ENCODE measurements at regions not wholly inside any gene's neighbourhood (a gene's known extent, or its start where the extent isn't known, plus 50 kb on each side); places are given as distances from the start of the nearest gene placed in this dataset.

DNA sequence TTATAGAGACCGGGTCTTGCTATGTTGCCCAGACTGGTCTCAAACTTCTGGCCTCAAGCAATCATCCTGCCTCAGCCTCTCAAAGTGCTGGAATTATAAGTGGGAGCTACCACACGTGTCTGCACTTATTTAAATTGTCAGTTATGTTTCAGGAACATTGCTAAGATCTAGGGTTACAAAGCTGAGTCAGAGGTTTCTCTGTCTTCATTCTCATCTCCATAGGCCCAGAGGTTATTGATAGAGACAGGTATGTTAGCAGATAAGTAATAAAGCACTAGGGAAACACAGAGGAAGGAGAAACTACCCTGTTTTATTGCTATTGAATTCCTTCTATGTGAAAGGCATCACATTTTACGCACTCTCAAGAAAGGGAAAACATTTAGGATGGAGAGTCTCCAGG is 214.1 kb downstream of the REEP3 start:
- no peak for DNase-seq (ENCODE audit: low read depth in 4 of 4, low spot score in 1 of 4)

DNA sequence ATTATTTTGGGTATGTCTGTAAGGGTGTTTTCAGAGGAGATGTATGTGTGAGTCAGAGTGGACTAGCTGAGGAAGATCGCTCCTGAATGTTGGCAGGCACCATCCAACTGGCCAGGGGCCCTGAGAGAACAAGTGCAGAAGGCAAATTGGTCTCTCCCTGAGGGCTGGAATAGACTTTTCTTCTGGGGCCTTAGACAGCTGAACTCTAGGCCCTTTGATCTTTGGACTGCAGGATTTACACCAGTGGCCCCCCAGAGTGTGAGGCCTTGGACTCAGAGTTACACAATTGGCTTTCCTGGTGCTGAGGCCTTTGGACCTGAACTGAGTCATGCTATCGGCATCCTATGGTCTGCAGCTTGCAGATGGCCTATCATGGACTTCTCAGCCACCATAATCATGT is 217.2 kb downstream of the REEP3 start:
- DNase-seq (ENCODE audit: low read depth in 4 of 4, low spot score in 1 of 4) = no peak

DNA sequence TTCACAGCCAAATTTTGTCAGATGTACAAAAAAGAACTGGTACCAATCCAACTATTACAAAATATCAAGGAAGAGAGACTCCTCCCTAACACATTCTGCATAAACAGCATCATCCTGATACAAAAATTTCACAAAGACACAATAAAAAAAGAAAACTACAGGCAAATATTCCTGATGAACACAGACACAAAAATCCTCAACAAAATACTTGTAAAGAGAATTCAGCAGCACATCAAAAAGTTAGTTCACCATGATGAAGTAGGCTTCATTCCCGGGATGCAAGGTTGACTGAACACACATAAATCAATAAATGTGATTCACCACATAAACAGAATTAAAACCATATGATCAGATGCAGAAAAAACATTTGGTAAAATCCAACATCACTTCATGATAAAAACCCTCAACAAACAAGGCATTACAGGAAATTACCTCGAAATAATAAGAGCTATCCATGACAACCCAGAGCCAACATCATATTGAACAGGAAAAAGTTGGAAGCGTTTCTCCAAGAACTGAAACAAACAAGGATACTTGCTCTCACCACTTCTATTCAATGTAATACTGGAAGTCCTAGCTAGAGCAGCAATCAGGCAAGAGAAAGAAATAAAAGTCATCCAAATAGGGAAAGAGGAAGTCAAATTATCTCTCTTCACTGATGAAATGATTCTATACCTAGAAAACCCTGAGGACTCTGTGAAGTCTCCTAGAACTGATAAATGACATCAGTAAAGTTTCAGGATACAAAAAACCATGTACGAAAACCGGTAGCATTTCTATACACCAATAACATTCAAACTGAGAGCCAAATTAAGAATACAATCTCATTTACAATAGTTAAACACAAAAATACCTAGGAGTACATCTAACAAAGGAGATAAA is 223.1 kb downstream of the REEP3 start:
- DNase-seq (ENCODE audit: low read depth in 4 of 4, low spot score in 1 of 4) = no peak

DNA sequence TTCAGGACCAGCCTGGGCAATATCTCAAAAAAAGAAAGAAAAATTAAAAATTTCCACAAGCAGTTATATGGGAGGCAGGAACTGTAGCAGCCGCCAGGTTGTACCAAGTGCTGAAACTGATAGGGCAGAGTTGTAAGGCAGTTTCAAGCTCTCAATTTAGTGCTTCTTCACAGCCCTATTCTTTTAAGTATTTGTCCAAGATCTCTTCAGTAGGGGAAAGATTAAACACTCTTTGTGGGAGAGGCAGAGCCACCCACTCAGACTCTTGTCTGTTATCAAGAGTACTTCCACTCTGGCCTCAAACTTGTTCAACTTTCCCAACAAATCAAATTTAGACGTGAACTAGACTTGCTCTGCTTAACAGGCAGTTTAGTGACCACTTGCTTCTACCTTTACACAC is 228.7 kb downstream of the REEP3 start:
- no peak for DNase-seq (ENCODE audit: low read depth in 4 of 4, low spot score in 1 of 4)

DNA sequence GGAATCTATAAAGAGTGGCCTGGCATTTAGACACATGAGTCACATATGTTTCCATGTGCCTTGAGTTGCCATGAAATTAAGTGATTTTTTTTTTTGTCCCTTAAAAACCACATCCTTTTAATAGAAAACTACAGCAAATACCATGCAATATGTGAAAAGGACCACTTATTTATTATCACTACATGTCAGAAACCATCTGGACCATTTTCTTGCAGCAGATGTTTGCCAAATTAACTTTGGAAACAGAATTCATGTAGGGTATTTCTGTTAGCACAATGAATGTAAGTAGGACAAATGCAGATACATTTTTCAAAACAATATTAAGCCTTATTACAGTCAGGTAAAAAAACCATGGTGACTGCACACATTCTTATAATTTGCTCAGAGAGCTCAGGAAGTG is 230.6 kb downstream of the REEP3 start:
- no peak for DNase-seq (ENCODE audit: low read depth in 4 of 4, low spot score in 1 of 4)

DNA sequence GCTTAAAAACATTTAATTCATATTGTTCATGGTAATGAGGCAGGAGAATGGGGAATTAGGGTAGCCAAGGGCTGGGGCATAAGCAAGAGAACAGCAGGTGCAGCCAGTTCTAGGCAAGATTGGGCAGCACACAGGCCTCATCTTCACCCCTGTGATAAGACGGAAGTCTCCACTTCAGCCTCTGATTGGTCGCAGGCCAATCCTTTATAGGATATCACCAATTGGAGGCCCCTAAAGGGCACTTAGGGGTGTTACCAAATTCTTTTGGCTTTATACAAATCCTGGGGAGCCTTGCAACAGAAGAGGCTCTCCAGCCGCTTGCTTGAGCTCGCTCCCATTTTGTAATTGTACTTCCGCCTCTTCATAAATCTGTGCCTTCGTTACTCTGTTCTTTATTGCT is 231.1 kb downstream of the REEP3 start:
- no peak for DNase-seq (ENCODE audit: low read depth in 4 of 4, low spot score in 1 of 4)

DNA sequence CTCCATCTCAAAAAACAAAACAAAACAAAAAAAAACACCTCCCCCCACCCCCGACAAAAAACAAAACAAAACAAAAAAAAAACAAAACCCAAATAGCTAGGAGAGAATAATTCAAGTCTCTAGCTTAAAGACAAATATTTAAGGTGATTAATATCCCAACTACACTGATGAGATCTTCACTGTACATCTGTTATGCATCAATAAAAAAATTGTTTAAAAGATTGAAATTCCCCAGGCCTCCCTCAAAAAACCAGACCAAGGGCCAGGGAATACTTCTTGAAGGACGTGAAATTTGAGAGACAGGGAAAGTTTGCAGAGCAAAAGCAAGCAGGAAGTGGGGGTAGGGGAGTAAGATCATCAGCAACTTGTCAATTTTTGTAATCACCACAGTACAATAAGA is 232.6 kb downstream of the REEP3 start:
- DNase-seq (ENCODE audit: low read depth in 4 of 4, low spot score in 1 of 4) = no peak

DNA sequence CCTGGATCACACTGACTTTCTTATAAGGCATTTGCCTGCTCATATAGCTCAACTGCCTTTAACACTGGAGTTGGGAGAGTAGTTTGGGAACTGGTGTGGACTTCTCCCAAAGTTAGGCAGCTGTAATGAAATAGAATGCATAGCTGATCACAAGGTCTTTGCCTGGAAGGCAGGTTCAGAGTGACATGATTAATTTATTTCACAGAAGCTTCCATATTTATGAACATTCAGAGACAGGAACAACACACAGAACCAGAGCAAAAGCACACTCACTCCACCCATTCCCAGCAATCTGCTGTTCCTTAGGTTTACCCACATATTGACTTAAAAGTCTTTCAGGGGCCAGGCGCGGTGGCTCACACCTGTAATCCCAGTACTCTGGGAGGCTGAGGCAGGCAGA is 234.2 kb downstream of the REEP3 start:
- no peak for DNase-seq (ENCODE audit: low read depth in 4 of 4, low spot score in 1 of 4)

DNA sequence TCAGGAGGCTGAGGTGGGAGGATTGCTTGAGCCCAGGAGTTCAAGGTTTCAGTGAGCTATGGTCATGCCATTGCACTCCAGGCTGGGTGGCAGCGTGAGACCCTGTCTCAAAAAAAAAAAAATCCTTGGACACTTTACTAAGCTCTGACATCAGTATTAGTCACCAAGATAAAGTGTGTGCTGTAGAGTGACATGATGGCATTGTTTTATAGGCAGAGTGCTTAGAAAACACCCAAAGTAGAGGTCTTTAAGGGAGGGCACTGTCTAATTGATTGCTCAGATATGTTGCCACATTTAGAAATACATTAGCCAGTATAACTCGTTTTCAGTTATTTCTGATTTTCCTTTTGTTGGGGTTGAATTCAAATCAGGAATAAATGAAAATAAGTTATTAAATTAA is 235.9 kb downstream of the REEP3 start:
- DNase-seq (ENCODE audit: low read depth in 4 of 4, low spot score in 1 of 4) = no peak

DNA sequence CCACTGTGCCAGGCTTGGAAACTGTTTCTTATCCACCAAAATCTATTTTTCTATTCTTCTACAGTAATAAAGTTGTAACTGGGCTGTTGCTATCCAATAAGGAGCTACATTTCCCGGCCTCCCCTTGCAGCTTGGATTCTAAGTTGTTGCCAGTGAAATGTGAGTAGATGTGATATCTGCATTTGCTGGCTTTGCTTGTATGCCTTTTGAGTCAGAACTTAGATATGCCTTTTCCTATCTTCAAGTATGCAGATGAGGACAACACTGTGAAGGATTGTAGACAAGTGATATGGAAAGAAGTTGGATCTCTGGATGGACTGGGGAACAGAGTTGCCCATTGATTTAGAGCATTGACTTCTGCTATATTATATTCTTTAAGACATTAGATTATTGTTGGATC is 236.9 kb downstream of the REEP3 start:
- DNase-seq (ENCODE audit: low read depth in 4 of 4, low spot score in 1 of 4) = no peak

DNA sequence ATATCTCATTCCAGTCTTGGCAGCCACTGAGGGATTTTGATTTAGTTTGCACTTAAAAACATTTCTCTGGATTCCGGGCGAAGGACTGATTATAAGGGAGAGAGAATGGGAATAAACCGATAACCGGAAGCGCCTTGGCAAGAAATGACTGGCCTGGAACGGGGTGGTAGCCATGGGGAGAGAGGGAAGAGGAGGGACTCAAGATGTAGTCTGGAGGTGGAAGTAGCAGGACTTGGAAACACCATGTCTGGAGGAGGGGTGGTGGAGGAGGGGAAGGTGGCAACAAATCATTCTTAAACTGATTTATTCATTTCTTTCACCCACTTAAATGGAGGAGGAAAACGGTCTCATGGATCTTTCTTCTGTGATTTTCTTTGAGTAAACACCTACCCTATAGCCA is 238.1 kb downstream of the REEP3 start:
- no peak for DNase-seq (ENCODE audit: low read depth in 4 of 4, low spot score in 1 of 4)

DNA sequence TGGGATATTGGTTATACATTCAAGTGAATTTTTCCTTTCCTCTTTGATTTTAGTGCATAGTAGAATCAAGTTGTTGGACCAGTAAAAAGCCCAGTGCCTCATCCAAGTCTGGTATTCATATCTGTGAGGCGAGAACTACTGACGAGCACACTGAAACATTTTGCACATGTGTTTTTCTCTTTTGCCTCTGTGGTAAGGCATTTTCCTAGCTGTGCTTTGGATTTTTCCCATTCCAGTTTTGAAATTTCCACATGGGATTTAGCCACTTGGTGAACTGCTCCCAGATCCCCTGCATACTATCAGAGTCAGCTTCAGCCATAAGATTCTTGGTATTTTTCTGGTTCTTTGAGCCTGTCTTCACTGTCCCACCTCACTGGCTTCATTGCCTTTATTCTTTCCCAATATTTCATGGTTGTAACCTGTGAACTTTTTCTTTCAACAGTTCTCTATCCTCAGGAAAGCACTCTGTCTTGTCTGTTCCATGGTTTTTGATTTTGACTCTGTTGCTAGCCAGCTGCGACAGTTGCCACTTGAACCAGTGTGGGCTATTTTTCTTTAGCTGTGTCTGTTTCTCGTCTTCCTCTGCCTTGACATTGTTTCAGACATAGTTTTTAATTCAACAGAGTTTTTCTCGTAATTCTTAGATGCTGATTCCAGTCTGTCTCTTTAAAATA is 239.0 kb downstream of the REEP3 start:
- DNase-seq (ENCODE audit: low read depth in 4 of 4, low spot score in 1 of 4) = no peak

DNA sequence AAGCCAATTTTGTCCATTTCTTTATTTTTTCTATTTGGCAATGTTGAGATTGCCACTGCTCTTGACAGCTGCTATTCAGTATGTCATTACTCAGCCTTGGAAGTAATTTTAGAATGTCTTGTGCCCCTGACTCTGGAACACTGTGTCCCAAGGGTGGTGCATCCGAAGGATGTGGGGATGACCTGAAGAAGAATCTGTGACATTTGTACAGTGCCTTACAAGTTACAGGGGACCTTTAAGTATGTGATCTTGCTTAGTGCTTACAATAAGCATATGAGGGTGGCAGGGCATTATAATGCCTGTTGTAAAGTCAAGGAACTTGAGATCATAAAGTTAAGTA is 239.5 kb downstream of the REEP3 start:
- DNase-seq (ENCODE audit: low read depth in 4 of 4, low spot score in 1 of 4) = no peak

DNA sequence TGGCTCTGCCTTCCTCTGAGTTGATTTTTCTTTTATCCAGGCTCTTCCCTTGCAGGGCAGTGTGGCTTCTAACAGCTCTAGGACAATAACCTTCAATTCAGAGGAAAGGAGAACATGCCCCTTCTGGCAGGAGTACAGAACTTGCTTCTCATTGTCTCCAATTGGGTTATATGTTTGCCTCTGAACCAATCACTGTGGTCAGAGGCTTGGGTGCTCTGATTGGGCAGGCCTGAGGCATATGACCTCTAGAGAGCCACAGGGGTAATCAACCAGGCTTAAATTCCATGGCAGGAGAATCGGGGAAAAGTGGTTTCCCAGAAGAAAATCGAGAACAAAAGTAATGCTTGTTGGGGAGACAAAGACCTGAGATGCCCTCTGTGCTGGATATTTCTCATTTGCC is 240.0 kb downstream of the REEP3 start:
- DNase-seq (ENCODE audit: low read depth in 4 of 4, low spot score in 1 of 4) = no peak

DNA sequence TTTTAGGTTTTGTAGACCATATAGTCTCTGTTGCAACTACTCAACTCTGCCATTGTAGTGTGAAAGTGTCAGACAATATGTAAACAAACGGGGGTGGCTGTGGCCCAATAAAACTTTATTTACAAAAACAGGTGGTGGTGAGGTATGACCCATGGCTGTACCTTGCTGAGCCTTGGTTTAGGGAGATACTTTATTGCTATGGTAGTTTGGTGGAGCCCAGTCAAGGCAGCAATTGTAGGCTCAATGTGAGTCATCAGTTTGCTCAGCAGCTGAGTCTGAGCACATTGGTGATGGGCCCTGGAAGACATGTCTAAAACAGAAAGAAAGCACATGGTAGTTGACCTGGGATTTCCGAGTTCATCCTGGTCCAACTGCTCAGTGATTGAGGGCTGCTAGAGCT is 242.5 kb downstream of the REEP3 start:
- no peak for DNase-seq (ENCODE audit: low read depth in 4 of 4, low spot score in 1 of 4)

DNA sequence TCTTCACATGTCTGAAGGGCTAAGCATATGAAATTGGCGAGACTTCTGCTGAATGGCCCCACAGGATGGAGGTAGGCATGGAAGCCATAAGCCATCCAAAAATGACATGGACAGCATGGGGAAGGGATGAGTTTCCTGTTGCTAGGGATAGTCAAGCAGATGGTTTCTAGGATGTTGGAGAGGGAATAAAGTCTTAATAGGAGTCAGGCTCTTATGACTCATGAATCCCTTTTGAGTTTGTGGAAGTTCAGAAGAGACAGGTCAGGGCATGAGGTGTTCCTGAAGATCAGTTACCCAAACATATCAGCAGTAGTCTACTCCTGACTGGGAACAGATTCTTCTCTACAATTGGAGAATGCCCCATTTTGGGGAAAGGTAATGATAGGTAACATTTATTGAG is 243.9 kb downstream of the REEP3 start:
- DNase-seq (ENCODE audit: low read depth in 4 of 4, low spot score in 1 of 4) = no peak

DNA sequence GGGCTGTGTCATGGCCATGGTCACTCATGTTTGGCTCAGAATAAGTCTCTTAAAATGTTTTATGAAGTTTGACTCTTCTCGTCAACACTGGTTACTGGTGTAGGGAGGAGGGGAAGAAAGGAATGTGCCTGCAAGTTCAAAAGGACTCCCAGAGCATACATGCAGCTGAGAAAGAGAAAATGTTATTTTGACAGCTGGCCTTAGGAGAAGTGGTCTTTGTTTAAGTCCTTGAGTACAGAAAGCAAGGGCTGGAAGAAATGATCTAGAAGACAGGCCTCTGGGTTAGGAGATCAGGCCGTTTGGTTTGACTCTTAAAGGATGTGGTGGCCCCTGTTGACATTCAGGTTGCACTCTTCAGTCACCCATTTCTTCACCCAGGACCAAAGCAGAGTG is 245.5 kb downstream of the REEP3 start:
- DNase-seq (ENCODE audit: low read depth in 4 of 4, low spot score in 1 of 4) = no peak

DNA sequence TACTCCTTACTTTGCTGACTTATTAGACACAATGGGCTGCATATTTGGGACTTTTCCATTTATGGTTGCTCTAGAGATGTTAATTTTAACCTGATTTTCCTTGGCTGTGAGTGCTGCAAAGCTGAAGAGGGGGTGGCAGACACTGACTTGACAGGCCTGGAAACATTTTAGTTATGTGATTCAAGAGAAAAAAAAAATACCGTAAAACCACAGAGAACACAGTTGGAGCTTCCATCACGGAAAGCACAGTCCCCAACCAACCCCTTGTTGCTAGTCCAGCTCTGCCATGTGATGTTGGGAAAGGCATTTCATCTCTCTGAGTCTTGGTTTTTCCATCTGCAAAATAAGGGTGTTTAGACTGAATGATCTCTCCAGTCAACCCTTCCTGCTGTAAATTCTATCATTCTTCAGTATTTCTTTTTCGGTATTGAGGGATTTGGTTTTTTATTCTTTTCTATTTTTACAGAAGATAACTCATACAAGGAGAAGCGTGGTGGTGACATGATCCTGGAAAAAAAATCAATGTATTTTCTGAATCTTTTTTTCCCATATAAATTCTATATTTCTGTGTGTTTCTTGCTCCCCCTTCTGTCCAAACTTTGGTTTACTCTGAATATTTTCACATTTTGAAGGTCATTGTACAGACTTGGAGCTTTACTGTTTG is 246.1 kb downstream of the REEP3 start:
- no peak for DNase-seq (ENCODE audit: low read depth in 4 of 4, low spot score in 1 of 4)

DNA sequence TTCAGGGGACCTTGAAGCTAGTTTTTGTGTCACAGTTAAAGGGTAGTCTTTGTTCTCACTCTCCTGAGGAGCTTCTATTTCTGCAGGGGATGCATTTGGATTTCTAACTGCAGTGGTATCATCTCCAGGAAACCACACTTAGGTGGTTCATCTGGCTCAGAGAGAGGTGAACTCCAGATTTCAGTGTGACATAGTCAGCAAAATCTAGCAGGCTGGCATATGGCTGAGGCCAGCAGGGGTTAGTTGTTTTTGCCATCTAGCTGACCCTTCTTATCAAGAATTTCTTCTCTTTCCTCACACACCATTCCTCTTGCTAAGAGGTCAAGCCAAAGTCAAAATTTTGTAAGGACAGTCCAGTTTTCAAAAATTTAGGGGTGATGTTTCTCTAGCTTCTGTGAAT is 248.2 kb downstream of the REEP3 start:
- no peak for DNase-seq (ENCODE audit: low read depth in 4 of 4, low spot score in 1 of 4)

DNA sequence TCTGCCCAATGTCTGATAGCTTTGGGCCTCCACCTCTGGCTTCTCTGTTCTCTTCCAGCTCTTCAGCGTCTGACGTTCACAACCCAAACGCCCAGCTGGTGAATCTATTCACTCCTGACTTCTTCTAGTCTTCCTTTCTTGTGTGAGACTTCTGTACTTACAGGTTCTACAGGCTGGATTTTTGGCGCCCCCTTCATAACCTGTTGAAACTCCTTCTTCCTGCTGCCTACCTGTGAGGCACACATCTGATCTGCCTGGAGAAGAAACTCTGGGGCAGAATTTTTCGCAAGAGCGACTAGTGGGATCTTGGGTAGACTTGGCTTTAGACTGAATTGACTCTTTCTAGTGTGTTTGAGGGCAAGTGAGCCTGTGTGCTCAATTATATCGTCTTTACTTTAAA is 249.3 kb downstream of the REEP3 start:
- no peak for DNase-seq (ENCODE audit: low read depth in 4 of 4, low spot score in 1 of 4)

DNA sequence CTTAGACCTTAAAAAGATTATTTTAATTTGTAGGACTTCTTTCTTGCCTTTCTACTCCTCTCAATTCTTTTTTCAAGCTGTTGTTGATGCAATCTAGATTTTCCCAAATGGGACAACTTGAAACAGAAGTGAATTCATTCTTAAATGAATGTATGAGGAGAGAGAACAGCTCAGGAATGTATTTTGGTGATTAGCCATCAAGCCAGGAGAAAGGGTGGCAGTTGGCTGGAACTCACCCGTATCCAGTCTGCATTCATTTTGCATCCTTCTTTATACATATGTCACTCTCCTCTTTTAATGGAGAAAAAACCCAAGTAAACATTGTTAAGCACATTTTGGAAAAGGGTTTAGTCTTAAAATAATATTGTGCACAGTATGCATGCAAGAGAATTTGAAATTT is 251.3 kb downstream of the REEP3 start:
- no peak for DNase-seq (ENCODE audit: low read depth in 4 of 4, low spot score in 1 of 4)

DNA sequence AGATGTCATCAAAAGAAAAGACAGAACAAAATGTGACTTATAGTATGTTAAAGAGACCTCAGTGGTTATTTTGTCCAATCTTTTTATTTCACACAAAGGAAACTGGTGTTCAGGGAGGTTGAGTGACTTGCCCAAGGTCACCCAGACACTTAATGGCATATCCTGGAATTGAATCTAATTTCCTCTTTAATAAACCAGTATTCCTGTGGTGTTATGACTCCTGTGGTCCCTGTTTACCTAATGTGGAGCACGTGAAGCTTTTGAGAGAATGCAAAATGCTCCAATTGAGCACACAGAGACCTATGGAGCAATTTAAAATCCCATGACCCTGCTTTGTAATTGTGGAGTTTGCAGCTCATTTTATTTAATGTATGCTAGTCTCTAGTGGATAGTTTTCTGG is 251.9 kb downstream of the REEP3 start:
- no peak for DNase-seq (ENCODE audit: low read depth in 4 of 4, low spot score in 1 of 4)

All from stimulated activated CD4-positive, alpha-beta T cell treated with anti-CD3 and anti-CD28 coated beads, Interleukin-1b, Interleukin-23, amount 100 ng/mL, for 24 hours (primary cell).